GM18520 (cell line): ENCODE measurements at regions not wholly inside any gene's neighbourhood (a gene's known extent, or its start where the extent isn't known, plus 50 kb on each side); places are given as distances from the start of the nearest gene placed in this dataset.
A peak's percentile ranks its signal among the peaks of the same experiment; 100 is the strongest.

ENCODE experiments used
- ATAC-seq: cut with Tn5 transposase; IDR thresholded peaks from one replicate; pipeline ENCODE4 v1.9.1; 2021; ENCODE audit not compliant: unreplicated experiment

GRCh38 chr4:41427306-41427882 lies 110.6 kb upstream of the LIMCH1 start:
- ATAC-seq, result no peak

DNA sequence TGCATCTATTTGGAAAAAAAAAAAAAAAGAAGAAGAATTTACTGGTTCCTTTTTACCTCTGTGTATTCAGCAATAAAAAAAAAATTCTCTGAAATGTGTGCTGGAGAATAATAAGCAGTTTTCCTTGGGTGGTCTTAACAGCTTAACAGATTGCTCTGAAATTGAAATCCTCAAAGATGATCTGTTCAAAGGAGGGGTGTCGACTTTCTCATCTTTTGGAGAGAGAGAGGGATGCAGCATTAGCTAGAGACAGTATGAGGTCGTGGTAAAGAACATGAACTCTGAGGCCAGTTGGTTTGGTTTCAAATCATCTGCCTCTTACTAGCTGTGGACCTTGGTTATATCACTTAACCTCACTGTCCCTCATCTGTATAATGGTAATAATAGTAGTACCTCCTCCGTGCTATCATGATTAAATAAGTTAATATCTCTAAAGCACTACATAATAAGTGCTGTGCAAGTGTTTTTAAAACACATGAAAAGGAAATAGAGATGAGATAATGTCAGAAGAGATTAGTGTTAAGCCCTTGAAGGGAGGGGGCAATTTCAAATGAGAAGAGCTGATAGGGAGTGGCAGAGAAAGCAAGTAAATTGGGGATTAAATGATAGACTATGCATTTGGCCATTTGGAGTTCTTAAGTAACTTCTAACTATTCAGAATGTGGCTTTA lies 109.9 kb upstream of the LIMCH1 start:
- no peak for ATAC-seq

DNA sequence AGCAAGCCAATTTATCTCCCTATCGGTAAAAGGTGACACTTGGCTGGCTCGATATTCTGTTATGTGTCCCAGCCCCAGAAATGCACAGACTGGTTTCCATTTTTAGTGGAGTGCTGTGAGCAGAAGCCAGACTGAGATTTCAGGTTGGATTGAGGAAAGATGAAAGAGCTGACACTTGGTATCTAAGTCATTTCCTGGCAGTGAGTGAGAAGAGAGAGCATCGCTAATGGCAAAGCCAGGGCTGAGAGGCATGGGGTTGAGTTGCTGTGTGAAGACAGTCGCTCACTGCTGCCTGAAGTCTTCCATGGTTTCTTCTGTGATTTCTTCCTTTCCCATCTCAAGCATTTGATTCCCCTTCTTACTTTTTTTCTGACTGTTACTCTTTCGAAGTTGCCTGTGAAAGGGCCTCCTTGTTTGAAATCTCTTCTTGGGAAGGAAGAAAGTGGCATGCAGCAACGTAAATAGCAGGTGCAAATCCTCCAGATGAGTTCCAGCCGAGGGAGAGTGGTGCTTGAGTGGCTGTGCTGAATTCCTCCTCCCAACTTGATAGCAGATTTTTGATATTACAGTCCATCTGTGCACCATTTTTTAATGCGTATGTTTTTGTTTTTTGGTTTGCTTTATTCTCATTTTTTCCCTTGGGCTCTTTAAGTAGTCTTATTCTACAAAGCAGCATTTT lies 109.2 kb upstream of the LIMCH1 start:
- ATAC-seq, result no peak

- no peak for ATAC-seq
These were observed 108.7 kb upstream of the LIMCH1 start for GRCh38 chr4:41429280-41429669.

GRCh38 chr4:41430792-41431191 lies 107.2 kb upstream of the LIMCH1 start:
- no peak for ATAC-seq

GRCh38 chr4:41431276-41431675 lies 106.7 kb upstream of the LIMCH1 start:
- no peak for ATAC-seq

- no peak for ATAC-seq
These were observed 105.7 kb upstream of the LIMCH1 start for GRCh38 chr4:41432219-41432618.

- ATAC-seq, result no peak
These were observed 105.1 kb upstream of the LIMCH1 start for GRCh38 chr4:41432881-41433280.

- ATAC-seq, result no peak
These were observed 104.6 kb upstream of the LIMCH1 start for GRCh38 chr4:41433361-41433760.

GRCh38 chr4:41435510-41435909 lies 102.4 kb upstream of the LIMCH1 start:
- no peak for ATAC-seq

DNA sequence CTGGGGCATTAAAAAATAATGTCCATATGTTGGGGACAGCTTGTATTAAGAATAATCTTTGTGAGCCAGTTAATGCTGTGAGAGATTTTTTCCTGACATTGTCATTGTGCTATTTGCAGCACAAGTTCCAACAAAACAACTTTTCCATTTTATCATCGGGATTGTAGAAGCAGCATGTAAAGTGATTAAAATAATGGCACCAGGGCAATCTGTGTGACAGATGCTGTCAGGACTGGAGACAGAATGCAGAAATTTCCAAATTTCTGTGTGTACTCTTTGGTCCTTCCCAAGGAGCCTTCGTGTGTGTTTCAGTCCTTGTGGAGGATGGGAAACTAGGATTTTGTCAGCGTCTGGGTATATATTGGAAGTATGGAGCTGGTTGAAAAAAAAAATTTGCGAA lies 101.5 kb upstream of the LIMCH1 start:
- ATAC-seq, result no peak

DNA sequence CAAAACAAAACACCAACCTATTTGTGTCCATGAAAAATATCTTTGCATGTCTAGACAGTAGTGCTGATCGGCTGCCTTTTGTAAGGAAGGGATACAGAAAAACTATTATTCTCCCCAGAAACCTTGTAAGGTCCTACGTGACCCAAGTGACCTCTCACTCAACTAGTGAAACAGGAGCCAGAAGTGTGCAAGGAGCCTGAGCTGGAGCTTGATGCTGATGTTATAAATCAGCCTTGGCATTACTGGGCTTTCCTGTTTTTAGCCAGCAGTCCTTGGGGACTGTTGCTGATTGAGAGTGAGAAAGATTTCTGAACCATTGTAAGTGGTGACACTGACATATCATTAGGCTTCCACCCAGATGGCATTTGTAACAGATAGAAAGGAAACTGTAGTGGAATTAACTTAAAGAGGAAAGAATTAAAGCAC lies 100.8 kb upstream of the LIMCH1 start:
- ATAC-seq, result peak; percentile 77

DNA sequence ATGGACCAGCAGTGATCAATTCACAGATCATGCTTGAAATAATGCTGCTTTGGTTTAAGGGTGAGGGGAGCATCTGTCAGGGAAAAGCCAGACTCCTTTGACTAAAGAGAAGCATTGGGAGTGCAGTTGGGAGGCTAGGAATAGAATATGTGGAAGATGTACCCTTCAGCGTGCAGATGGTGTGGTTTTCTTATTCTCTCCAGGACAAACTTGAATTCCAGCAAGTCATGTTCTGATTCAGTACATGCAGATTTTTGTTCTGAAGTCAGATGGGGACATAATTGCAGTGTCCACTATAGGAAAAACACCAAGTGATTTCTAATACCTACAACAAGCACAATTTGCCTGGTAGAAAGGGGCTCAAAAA lies 99.0 kb upstream of the LIMCH1 start:
- no peak for ATAC-seq

DNA sequence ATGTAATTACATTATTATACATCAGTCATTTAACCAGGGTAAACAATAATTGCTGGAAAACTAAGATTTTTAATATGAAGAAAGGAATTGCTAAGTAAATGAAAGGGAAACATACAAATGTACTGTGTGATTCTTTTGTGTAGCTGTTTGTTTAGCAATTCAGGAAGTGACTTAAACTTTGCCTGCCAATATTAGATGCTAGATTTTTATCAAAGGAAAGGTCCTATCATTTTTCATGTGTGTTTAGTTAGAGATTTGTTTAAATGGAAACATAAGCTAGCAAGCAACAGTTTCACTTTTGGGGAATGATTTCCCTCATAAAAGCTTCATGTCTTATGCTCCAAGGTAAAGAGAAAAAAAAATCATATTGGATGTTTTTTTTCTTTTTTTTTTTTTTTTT lies 95.1 kb upstream of the LIMCH1 start:
- ATAC-seq, result no peak

DNA sequence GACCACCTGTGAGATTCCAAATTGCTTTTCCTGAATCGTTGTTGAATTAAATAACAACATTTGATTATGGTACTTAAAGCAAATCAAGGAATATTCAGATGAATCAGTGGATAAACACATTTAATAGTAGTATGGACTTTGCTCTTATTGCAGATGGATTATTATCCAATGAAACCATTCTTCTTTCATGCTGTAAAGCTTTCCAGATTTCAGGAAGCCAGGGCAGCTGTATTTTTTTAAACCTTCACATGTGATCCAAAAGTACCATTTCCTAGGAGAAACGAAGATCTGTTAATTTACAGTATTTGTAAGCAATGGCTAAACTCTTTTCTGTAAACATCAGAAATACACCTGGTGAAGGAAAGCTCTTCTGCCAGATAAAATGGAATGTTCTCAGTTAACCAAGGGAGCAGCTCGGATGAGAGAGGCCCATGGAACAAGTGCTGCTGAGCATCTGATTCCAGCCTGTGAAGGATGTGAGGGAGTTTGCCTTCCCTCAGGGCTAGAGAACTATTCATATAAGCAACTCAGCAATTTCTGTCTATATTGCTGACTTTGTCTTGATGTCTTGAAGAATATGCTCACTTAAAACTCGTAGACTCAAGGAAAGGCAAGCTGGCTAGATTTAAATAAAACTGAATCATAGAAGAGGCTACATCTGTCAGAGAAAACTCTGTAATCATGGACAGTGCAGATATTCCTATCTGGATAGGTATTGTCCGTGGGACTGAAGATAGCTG lies 94.4 kb upstream of the LIMCH1 start:
- no peak for ATAC-seq

DNA sequence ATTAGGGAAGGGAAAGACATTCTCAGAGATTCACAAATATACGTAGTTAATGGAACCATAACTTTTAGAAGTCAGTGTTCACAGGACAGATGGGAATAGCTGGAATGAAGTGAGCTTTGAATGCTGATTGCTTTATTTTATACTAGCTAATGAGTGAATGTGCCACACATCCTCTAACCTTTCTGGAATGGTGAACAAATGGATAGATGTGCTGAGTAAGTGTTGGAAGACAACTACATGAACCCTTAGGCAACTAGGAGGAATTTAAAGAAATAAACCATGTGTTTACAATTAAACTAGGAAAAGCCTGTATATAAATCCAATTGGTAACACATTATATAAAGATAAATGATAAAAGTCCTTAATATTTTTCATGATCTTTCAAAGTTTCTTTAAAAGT lies 91.6 kb upstream of the LIMCH1 start:
- ATAC-seq, result no peak

- ATAC-seq, result no peak
These were observed 90.8 kb upstream of the LIMCH1 start for GRCh38 chr4:41446981-41447725.

DNA sequence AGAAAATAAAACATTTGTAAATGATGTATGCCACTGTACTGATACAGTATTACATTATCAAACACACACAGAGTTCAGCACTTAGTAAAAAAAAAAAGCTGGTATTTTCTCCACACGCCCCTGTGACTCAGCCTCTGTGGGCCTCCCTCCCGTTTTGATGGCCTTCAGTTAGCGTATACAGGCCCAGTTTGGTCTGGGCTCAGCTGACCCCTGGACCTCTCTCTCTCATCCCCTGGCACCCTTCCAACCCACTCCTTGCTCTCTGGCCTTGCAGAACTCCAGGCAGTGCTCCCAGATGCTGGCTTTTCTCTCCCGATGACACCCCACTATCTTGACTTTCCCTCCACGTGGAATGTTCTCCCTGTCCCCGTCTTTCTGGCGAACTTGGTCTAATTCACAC lies 89.0 kb upstream of the LIMCH1 start:
- no peak for ATAC-seq

GRCh38 chr4:41451961-41452360 lies 86.0 kb upstream of the LIMCH1 start:
- ATAC-seq, result no peak

DNA sequence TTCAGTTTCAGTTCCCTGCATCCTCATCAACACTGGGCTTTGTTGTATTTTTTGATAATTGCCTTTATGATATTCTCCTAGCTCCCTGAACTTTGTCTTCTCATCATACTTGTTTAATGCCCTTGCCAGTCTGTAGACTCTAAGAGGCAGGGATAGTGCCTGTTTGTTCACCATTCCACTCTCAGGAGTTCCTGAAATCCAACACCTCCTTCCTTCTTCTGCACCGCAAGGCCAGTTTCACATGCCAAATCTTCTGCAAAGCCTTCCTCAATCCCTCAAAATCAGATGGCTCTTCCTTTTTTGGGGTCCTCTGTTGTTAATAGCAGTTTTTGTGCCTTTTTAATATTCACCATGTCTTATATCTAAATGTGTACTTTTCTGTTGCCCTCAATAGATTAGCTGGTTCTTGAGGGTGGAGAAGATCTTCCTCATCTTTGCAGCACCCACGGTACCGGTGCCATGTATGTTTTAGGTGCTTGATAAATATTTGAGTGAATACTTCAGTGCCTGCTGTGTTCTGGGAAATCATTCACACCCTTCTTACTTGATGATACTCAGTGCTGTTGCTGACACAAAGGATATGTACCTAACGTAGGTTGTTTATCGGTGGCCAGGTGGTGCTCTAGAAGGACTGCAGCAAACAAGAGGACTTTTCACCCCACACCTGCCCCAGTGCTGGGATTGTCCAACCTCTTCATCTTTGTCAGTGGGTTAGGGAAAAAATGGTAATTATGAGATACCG lies 85.3 kb upstream of the LIMCH1 start:
- no peak for ATAC-seq

DNA sequence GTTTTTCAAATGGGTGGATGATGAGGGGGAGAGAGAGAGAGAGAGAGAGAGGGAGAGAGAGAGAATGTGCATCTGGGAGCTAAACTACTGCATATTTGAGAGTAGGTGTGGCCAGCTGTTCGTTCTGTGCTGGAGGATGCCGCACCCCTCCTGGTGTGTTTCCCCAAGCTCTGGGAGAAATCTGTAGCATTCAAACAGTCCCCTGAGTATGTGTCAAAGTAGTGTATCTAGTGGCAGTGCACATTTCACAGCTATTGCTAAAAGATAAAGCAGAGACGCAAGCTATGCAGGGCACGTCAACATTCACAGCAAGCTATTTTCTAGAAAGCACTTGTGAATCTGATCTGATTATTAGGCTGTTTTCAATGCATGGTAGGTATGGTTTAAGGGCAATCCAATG lies 83.5 kb upstream of the LIMCH1 start:
- ATAC-seq, result no peak
